GM18508 (cell line): ENCODE measurements at regions not wholly inside any gene's neighbourhood (a gene's known extent, or its start where the extent isn't known, plus 50 kb on each side); places are given as distances from the start of the nearest gene placed in this dataset.

ENCODE experiments used
- ATAC-seq: cut with Tn5 transposase; IDR thresholded peaks from one replicate; pipeline ENCODE4 v1.9.1; 2021; ENCODE audit warnings: moderate number of reproducible peaks; ENCODE audit not compliant: insufficient read depth, unreplicated experiment

GRCh38 chr4:138034871-138035270 lies 207.3 kb downstream of the SLC7A11 start:
- no peak for ATAC-seq

GRCh38 chr4:138032222-138032621 lies 209.9 kb downstream of the SLC7A11 start:
- ATAC-seq, result no peak

GRCh38 chr4:138030375-138030774 lies 211.8 kb downstream of the SLC7A11 start:
- no peak for ATAC-seq

- ATAC-seq, result no peak
These were observed 213.2 kb downstream of the SLC7A11 start for GRCh38 chr4:138028923-138029322.

GRCh38 chr4:138021139-138021830 lies 220.9 kb downstream of the SLC7A11 start:
- no peak for ATAC-seq

- no peak for ATAC-seq
These were observed 227.4 kb downstream of the SLC7A11 start for GRCh38 chr4:138014590-138015288.

GRCh38 chr4:138013625-138014024 lies 228.5 kb downstream of the SLC7A11 start:
- ATAC-seq, result no peak

- peak; percentile 84 for ATAC-seq
These were observed 231.5 kb downstream of the SLC7A11 start for GRCh38 chr4:138010639-138011038.

GRCh38 chr4:138007572-138007971 lies 234.6 kb downstream of the SLC7A11 start:
- ATAC-seq, result no peak

GRCh38 chr4:138005486-138005885 lies 236.7 kb downstream of the SLC7A11 start:
- ATAC-seq, result no peak

- peak; percentile 99 for ATAC-seq
These were observed 238.9 kb downstream of the SLC7A11 start for GRCh38 chr4:138003248-138003647.

GRCh38 chr4:137998666-137999429 lies 243.3 kb downstream of the SLC7A11 start:
- ATAC-seq, result no peak

GRCh38 chr4:137997496-137997895 lies 244.7 kb downstream of the SLC7A11 start:
- ATAC-seq, result no peak

GRCh38 chr4:137994853-137995252 lies 247.3 kb downstream of the SLC7A11 start:
- ATAC-seq, result no peak

GRCh38 chr4:137993232-137993631 lies 248.9 kb downstream of the SLC7A11 start:
- ATAC-seq, result no peak

- no peak for ATAC-seq
These were observed 260.9 kb downstream of the SLC7A11 start for GRCh38 chr4:137981277-137981676.

GRCh38 chr4:137980641-137981040 lies 261.5 kb downstream of the SLC7A11 start:
- ATAC-seq, result no peak

- ATAC-seq, result no peak
These were observed 262.2 kb downstream of the SLC7A11 start for GRCh38 chr4:137979938-137980337.

- ATAC-seq, result no peak
These were observed 273.0 kb downstream of the SLC7A11 start for GRCh38 chr4:137968956-137969678.

GRCh38 chr4:137967480-137968190 lies 274.5 kb downstream of the SLC7A11 start:
- no peak for ATAC-seq
